ENCODE measurements at regions not wholly inside any gene's neighbourhood (a gene's known extent, or its start where the extent isn't known, plus 50 kb on each side); places are given as distances from the start of the nearest gene placed in this dataset.
"Not testable (repeated sequence)": the region's sequence is repeated elsewhere in the genome, so short reads cannot be mapped to it uniquely, and the experiment has no call there.

DNA sequence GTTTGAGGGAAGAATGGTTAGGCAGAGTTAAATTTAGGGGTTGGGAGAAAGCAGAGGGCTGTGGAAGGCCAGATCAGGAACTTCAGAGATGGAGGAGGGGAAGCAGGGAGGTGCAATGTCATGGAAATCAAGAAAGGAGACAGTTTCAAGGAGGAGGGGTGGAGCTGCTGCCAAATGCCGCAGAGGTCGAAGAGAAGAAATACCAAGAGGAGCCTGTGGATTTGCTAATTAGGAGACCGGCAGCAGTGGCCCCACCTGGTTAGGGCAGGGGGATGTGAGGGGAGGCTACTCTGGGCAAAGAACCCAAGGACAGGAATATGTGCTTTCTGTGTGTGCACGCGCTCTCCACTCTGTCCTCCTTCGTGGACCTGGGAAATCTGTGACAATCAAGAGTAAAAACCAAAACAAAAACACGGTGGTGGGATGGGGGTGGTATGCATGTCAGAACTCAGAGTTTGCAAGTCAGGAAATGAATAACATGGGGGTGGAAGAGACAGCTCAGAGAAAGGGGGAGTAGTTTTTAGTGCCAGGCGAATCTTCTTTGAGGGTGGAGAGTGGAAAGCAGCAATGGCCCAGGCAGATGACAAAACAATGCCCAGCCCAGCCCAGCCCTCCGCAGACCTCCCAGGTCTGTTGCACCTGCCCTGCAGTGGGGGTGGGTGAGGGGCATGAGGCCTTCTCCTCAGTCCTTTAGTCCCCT is 102.9 kb upstream of the PAX2 start:
- no peak for DNase-seq (ENCODE audit: low read depth in 2 of 2)

DNA sequence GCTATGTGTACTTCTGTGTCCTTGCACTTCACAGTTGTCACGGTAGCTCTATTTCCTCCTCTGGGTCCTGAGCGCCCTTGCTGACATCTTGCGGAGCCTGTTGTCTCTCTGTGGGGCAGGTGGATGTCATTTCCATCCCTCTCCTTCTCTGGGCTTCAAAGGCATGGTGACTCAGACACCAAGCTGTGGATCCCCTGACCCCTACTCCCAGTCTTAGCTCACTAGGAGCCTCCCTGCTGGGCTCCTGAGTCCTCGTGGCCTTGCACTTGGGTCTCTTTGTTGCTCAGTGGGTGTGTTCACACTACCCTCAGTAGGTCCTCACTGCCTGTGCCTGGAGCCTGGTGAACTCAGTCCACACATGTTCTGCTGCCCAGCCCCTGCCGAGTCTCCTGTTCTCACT is 100.3 kb upstream of the PAX2 start:
- no peak for DNase-seq (ENCODE audit: low read depth in 2 of 2)

DNA sequence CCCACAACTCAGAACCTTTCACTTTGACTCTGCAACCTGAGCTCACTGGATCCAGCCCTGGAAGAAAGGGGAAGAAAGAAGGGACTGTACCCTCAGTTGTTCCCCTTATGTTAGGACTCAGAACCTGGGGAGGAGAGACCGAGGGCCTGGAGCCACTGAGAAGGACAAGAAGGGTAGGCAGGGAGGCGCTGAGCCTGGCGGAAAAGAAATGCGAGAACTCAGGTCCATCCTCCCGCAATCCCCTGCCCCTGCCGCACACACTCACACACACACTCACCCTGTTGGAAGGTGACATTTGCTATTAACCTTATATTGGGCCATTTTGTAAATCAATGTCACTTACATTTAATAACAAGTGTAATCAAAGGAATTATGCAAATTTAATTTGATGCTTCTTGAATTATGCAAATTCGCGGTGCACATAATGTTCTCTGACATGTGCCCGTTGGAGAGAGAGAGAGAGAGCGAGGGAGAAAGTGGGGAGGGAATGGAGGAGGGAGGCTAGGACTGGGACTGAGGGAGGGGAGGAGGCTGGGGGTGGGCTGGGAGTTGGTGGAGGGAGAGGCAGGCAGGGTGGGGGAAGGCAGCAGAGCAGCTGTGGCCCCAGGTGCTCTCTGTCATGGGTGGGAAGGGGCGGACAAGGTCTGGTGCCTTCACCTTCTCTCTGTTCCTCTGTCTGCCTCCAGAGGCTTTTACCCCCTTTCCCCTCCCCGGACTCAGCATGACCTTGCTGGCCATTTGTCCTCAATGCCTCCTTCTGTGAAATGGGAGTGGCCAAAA is 99.6 kb upstream of the PAX2 start:
- DNase-seq (ENCODE audit: low read depth in 2 of 2): no peak

DNA sequence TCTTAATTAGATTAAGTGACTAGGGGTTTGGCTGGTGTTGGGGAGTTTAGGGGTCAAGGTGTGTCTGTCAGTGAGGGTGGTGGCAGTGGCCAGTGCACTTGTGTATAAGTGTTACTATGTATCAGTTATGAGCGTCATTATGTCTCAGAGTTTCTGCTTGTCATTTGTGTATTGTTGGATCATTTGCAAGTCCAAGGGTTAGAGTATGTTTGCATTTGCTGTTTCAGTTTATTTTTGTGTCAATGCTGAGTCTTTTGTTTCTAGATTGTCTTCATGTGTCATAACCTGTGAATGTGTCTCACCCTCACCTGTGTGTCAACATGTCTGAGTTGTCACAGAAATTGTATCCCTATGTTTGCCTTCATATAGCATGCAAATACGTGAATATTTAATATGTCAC is 97.5 kb upstream of the PAX2 start:
- no peak for DNase-seq (ENCODE audit: low read depth in 2 of 2)

DNA sequence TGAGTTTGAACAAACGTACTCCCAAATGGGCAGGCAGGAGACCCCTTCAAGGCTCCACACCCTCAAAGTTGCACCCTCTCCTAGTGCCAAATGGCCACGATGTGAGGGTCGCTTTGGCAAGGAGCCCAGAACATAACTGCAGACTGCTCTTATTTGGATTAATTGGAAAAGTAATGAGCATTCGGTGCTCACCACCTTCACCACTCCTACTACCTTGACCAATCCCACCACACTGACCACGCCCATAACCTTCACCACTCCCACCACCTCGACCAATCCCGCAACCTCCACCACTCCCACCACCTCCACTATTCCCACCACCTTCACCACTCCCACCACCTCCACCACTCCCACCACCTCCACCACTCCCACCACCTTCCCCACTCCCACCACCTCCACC is 94.7 kb upstream of the PAX2 start:
- DNase-seq (ENCODE audit: low read depth in 2 of 2): no peak

DNA sequence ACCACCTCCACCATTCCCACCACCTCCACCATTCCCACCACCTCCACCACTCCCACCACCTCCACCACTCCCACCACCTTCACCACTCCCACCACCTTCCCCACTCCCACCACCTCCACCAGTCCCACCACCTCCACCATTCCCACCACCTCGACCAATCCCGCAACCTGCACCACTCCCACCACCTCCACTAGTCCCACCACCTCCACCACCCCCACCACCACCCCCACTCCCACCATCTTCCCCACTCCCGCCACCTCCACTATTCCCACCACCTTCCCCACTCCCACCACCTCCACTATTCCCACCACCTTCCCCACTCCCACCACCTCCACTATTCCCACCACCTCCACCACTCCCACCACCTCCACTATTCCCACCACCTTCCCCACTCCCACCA is 94.3 kb upstream of the PAX2 start:
- DNase-seq (ENCODE audit: low read depth in 2 of 2): not testable (repeated sequence)

DNA sequence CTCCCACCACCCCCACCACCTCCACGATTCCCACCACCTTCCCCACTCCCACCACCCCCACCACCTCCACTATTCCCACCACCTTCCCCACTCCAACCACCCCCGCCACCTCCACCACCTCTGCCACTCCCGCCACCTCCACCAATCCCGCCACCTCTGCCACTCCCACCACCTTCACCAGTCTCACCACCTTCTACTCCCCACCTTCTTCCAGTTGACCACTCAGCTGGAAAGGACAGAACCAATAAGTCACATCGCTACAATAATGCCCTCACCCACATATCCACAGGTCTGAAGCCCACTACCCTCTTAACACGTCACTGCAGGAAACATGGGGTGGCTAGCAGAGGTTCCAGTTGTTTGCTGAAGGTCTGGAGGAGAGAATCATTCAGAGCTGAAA is 93.5 kb upstream of the PAX2 start:
- no peak for DNase-seq (ENCODE audit: low read depth in 2 of 2)

DNA sequence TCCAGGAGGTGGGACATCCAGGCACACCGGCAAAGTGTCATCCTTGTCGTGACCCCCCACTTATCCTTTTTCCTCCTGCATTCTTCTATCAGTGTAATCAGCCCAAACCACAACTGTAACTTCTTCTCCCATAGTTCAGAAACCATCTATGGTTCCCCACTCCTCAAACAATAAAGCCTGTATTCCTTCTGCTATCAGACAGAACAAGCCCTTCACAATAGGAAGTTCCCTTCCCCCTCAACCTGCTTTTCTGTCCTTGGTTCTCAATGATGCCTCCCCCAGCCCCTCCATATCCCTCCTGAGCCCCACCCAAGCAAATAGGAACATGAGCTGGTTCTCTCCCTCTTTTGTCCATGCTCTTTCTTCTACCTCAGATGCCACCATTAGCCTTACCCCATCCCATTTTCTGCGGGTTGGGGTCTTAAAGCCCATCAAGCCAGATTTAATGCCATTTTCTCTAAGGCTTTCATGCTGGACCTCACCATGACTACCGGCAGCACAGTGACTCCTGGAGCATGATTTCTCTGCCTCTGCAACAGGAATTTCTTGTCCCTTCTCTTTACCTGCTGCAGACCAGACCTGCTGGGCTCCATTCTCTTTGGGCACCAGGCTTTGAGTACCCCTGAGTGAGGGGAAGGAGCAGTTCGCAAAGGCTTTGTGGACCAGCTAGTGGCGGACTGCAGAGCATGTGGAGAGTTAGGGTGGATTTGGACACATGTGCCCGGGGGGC is 92.8 kb upstream of the PAX2 start:
- DNase-seq (ENCODE audit: low read depth in 2 of 2): no peak

DNA sequence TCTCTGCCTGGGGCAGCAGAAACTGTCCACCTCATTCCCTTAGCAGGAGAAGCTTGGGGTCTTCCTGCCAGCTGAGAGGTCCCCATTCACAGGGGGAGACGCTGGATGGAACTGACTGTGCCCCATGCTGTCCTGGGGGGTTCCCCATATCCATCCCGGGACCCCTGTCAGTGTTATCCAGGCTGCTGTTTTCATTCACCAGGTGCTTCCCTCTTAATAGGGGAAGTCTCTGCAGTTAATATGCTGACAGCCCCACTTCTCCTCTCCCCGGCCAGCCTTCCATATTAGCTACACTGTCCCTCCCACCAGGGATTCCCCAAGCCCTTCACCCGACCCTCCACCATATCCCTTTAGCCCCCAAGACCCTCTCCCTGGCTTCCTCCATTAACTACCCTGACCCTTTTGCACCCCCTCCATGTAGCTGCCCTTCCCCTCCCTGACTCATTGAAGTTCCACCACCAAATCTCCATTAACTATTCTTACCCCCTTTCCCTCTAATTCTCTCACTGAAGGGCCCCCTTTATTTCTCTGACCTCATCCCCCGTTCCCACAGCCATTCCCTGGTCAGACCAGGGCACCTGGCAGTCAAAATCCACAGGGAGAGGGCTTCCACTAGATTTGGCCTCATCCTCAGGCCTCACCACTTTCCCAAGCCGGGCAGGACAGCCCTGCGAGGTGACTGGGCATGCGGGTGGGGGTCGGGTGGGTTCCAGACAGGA is 92.0 kb upstream of the PAX2 start:
- no peak for DNase-seq (ENCODE audit: low read depth in 2 of 2)

DNA sequence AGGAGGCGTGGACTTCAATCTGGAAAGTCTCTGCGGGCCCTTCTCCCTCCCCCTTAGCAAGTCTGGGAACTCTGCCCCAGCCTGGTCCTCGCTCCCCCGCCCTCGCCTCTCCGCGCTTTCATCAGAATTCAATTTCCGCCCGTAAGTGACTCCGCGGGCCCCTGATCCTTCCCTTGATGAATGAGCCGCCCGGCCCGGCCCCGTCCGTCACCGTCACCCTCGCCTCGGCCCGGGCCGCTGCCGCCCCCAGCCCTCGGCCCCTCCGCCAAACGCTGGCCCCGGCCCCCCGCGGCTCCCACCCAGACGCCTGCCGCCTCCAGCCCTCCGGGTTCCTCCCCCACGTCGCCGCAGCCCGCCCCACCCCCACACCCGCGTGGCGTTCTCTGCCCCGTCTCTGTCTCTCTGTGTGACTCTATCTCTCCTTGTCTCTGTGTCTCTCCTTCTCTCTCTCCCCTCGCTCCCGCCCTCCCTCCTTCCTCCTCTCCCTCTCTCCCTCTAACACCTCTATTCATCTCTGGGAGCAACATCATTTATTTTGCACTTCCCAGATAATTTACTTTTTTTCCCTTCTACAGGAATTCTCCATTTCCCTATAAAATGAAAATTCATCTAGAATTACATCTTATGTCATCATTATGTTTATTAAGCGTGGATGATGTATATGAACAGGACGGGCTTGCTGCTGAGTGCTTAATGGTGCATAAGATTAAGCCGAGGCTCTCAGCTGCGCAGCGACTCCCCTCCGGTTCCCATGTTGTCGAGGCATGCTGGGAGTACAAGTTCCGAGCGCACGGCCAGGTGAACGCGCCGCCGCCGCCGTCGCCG is 91.2 kb upstream of the PAX2 start:
- DNase-seq (ENCODE audit: low read depth in 2 of 2): peak; percentile 20 to 38

DNA sequence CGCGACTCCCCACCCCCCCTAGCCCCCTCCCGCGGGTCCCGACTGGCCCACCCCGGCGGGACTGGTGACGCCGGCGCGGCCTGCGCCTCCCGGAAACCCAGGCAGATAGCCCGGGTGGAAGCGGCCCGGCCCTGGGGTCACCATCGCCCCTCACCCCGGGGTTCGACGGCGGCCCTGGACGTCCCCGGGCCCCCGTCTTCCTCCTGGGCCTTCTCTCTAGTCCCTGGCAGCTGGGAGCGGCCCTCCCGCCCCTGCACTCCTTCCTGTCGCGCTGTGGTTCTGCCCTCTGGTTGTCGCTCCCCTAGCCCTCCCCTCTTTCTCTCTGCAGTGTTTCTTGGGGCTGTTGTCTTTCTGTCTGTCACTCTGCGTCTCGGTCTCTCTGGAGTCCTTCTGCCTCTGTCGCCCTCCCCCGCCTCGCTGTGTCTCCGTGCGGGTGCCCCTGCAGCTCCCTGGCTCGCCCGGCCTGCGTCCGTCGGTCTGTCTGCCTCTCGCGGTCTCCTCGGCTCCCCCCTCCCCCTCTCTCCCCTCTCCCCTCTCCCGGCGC is 90.5 kb upstream of the PAX2 start:
- DNase-seq (ENCODE audit: low read depth in 2 of 2): peak in 1 of 2 donors; percentile 11

DNA sequence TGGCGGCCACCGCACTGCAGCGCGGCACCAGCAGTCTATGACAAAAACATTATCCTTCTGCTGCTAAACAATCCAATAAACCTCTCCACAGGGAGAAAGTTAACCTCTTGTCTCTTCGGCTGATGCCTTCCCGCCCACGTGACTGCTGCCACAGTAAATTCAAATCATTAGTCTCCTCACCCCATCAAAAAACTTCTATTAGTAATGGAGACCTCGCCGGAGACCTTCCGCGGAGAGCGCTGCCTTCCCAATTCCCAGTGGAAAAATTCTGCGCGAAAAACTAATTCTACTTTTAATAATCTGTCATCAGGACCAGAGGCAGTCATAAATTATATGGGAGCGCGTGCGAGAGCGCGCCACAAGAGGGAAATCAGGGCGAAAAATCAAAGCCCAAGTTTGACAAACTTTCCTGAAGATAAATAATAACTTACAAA is 90.0 kb upstream of the PAX2 start:
- DNase-seq (ENCODE audit: low read depth in 2 of 2): no peak

DNA sequence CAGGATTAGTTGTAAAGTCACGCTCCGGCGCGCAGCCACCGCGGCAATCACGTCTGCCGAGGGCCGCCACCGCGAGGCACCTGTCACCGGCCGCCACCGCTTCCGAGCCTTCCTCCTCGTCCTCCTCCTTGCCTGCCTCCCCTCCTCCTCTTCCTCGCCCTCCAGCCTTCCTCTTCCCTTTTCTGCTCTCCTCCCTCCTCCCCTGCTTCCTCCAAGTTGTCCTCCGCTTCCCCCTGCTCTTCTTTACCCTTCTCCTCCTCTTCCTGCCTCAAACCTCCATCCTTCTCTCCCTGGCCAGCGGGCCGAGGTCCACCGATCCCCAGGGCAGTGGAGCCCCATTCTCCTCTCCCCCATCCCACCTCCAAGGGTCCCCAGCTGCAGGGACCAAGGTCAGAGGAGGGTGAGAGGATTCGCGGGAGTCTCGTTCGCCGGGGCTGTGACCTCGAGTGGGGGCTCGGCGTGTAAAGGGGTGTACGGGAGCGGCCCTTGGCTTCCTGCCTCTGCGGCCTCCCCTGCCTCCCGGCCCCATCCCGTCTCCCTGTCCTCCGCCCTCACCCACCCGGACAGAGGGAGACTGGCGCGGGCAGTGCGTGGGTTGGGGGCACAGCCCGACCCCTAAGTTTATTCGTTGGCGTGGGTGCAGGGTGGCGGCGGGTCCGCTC is 89.5 kb upstream of the PAX2 start:
- DNase-seq (ENCODE audit: low read depth in 2 of 2): no peak

DNA sequence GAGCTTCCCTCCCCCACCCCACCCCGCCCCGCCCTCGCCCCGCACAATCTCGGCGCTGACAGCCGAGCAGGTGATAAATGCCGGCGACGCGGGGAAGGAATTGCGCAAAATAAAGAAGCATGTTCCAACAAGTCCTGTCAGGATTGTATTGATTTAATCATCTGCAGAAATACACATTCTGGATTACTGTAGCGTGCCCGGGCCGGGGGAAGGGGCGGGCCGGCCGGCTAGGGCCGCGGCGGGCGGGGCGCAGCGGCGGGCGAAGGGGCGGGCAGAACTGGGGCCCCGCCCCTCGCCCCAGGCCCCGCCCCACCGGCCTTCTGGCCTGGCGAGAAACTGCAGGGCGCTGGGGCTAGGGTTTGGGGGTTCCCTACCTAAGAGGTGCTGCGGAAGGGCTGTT is 88.9 kb upstream of the PAX2 start:
- DNase-seq (ENCODE audit: low read depth in 2 of 2): no peak

DNA sequence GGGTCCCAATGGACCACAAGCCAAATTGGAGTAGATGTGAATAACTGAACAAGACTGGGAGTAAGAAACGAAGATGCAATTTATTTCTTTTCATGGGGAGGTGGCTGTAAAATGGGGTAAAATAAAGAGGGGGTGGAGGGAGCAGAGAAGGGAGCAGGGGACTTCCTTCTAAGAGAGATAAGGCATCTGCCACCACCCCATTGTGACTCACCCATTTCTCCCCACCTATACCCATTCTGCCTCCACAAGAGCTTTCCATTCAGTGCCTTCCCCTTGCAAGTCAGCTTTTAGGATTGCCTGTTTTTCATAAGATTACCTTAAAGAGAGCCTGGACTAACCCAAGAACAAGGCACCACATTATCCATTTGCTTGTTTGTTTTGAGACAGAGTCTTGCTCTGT is 87.1 kb upstream of the PAX2 start:
- DNase-seq (ENCODE audit: low read depth in 2 of 2): no peak

DNA sequence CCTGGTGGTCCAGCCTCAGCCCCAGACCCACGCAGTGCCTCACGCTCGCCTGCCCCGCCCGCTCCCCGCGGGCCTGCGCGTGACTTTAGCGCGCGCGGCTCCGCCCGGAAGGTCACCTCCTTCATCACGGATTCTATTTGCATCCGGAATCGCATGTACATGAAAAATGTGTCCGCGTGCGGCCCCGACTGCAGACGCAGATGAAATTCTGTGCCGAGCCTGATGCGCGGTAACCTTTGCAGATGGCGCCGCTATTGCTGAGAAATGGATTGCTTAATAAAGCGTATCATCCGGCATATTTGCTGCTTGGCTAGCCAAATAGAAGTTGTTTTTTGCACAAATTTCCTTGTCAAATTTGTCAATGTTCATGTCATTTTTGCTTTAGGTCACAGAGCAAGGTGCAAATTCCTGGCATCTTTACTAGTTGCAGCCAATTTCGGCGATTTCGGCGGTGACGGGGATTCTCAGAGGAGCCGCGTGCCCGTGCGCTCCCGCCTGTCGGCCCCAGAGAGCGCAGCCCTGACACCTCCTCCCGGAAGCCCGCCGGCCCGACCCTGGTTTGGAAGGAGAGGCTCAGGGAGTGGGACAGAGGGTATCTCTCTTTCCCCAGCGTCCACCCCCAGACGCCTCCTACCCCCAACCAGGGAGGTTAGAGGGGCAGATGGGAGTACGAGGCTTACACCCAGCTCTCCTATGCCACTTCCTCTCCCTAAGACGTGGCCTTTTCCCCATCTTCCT is 85.9 kb upstream of the PAX2 start:
- no peak for DNase-seq (ENCODE audit: low read depth in 2 of 2)

DNA sequence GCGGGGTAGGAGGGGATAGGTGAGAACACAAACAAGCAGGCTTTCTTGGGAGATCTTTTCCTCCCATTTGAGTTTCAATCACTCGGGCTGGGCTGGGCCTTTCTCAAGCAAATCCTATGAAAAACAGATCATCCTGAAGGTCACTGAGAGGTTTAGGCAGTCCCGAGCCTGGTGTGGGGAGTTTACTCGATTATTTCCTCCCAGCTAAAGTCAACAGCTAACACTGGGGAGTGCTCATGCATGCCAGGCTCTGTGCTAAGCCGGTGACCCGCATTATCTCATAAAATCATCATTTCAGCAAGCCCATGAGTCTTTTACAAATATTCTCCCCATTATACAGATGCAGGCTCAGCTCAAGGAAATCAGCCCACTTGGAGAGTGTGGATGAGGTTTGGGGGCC is 85.0 kb upstream of the PAX2 start:
- no peak for DNase-seq (ENCODE audit: low read depth in 2 of 2)

DNA sequence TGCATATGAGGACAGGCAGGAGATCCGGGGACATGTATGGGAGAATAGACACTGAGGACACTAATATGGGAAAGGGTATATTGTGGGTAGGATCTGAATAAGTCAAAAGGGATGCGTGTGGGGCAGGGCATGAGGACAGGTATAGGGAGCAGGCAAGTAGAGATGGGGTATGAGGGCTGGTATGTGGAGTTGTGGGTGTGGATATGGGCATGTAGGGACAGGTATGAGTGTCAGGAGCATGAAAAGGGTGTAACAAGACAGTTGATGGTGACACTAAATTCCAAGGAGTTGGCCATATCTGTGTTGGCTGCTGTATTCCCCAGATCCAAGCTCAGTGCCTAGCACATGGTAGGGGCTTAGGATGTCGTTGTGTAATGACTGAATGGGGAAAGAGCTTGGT is 84.4 kb upstream of the PAX2 start:
- no peak for DNase-seq (ENCODE audit: low read depth in 2 of 2)

DNA sequence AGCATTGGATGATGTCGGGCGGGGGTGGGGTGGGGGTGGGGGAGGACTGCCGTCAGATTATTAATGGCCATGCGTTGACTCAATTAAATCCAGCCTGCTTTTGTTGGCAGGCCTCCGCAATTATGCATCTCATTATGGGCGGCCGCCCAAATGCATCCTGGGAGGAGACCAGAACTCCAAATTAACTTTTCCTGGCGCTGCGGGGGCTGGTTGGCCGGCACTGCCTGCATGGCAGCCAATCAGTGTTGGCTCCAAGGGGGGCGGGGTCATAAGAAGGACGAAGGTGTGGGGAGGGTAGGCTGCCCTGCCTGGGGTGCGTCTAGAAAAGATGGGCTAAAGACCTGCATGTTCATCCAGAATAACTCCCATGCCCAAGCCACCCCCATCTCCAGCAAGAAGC is 83.9 kb upstream of the PAX2 start:
- DNase-seq (ENCODE audit: low read depth in 2 of 2): no peak

DNA sequence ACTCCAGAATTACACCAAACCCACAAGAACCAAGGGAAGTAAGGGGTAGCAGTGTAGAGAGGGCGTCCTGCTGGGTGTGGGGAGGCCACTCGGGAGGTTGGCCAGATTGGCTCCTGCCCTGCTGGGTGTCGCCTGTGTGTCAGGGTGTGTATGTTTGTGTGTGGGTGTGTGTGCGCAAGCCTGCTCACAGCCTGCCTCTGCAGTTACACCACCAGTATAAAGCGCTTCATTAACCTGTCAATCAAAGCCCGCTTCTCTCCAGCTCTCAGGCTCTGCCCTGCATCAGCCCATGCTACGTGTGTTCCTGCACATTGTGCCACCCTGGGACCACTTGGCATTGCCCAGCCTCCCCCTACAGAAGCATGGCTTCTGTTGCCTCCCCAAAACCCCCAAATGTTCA is 83.3 kb upstream of the PAX2 start:
- no peak for DNase-seq (ENCODE audit: low read depth in 2 of 2)

Data from stimulated activated CD8-positive, alpha-beta memory T cell treated with anti-CD3 and anti-CD28 coated beads, Interleukin-7, amount 100 ng/mL, for 4 hours (primary cell).